ENCODE measurements at regions not wholly inside any gene's neighbourhood (a gene's known extent, or its start where the extent isn't known, plus 50 kb on each side); places are given as distances from the start of the nearest gene placed in this dataset.
"Not testable (repeated sequence)": the region's sequence is repeated elsewhere in the genome, so short reads cannot be mapped to it uniquely, and the experiment has no call there.

DNA sequence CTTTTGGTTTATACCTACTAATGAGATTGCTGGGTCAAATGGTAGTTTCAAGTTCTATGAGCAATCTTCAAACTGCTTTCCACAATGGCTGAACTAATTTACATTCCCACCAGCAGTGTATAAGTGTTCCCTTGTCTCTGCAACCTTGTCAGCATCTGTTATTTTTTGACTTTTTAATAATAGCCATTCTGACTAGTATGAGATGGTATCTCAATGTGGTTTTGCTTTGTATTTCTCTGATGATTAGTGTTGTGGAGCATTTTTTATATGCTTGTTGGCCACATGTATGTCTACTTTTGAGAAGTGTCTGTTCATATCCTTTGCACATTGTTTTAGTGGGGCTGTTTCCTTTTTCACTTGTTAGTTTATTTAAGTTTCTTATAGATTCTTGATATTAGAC lies 449.3 kb upstream of the ATP11B start:
- in situ Hi-C loops (cut with MboI; ENCODE audit: low pct_unique_long_range_greater_than_20kb in 2 of 9, low sequenced_read_pairs in 9 of 9, unreplicated experiment in 9 of 9); H3K27ac ChIP-seq; ATAC-seq (replicated peaks in 6 of 8); H3K4me1 ChIP-seq (replicated peaks in 1 of 2); H3K4me3 ChIP-seq: not testable (repeated sequence)

GRCh38 chr3:182349051-182349450 lies 444.3 kb upstream of the ATP11B start:
- Histone ChIP-seq H3K4me3 (no peak overlapping the region), H3K27ac (no peak overlapping the region), H3K4me1 (replicated peaks in 1 of 2) (peaks cover 4 to 6% of the 10 kb centered on the region in 2 donors)
- ATAC-seq (replicated peaks in 6 of 8), result no peak
- in situ Hi-C loops (cut with MboI; ENCODE audit: low pct_unique_long_range_greater_than_20kb in 2 of 9, low sequenced_read_pairs in 9 of 9, unreplicated experiment in 9 of 9), result no loop called here
- 0 to 95% (median 20%) methylated on average over 1 to 2 of the region's 2 CpGs; no CpG with 5 or more reads in 1 of the 10 experiments for WGBS, 10 experiments

DNA sequence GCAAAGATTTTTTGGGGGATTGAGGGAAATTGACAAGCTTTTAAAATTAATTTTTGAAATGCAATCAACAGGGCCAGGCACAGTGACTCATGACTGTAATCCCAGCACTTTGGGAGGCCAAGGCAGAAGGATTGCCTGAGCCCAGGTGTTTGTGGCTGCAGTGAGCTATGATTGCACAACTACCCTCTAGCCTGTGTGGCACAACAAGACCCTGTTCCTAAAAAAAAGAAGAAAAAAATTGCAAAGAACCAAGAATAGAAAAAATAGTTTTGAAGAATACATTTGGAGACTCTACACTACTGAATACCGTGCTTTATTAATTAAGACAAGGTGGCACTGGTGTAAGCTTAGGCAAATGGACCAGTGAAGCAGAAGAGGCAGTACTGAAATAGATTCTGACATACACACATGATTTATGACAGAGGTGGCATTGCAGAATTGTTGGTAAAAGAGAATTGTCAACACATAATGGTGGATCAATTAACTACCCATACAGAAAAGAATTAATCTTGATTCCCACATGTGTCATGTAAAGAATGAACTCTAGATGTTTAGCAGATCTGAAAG lies 443.3 kb upstream of the ATP11B start:
- WGBS, 10 experiments, result 0 to 100% (median 52%) methylated on average over 1 of the region's 1 CpG; no CpG with 5 or more reads in 2 of the 10 experiments
- peaks cover 4 to 6% of the 10 kb centered on the region in 2 donors for H3K4me1 ChIP-seq (replicated peaks in 1 of 2)
- in situ Hi-C loops (cut with MboI; ENCODE audit: low pct_unique_long_range_greater_than_20kb in 2 of 9, low sequenced_read_pairs in 9 of 9, unreplicated experiment in 9 of 9), result no loop called here
- ATAC-seq (replicated peaks in 6 of 8), result peak in 3 of 8 experiments; percentile 20 to 79 (median 79)
- H3K4me3 ChIP-seq, result no peak overlapping the region
- H3K27ac ChIP-seq, result no peak overlapping the region

DNA sequence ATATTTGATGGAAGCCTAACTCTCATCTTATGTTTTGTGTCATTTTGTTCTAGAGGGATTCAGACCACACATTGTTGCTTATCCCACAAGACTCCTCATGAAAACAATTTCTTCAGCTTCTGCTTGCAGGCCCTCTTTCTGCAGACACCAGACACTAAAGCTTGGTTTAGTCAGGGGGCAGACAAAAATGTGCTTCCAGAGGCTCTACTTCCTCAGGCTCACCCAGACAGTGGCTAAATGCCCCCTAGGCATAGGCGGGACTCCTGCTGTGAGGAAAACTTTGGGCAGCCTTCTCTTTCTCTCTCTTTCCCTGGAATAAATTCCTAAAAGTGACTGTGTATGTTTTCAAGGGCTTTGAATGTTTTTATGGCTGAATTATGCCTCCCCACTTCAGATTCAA lies 435.4 kb upstream of the ATP11B start:
- in situ Hi-C loops (cut with MboI; ENCODE audit: low pct_unique_long_range_greater_than_20kb in 2 of 9, low sequenced_read_pairs in 9 of 9, unreplicated experiment in 9 of 9), result no loop called here
- Histone ChIP-seq H3K27ac (no peak overlapping the region), H3K4me3 (no peak overlapping the region), H3K4me1 (replicated peaks in 1 of 2) (peaks cover 6 to 10% of the 10 kb centered on the region in 2 donors)
- WGBS, 10 experiments, result 0% methylated on average over 1 of the region's 1 CpG; no CpG with 5 or more reads in 8 of the 10 experiments
- ATAC-seq (replicated peaks in 6 of 8), result no peak

- in situ Hi-C loops (cut with MboI; ENCODE audit: low pct_unique_long_range_greater_than_20kb in 2 of 9, low sequenced_read_pairs in 9 of 9, unreplicated experiment in 9 of 9), result no loop called here
- ATAC-seq (replicated peaks in 6 of 8), result peak in 1 of 8 experiments; percentile 26
These were observed 429.0 kb upstream of the ATP11B start for GRCh38 chr3:182364323-182364722.

GRCh38 chr3:182364723-182365650 lies 428.3 kb upstream of the ATP11B start:
- Histone ChIP-seq H3K27ac (peak overlapping the region; percentile 56 to 84), H3K4me1 (replicated peaks in 1 of 2) (peaks cover 16 to 25% of the 10 kb centered on the region in 2 donors), H3K4me3 (no peak overlapping the region)
- peak in 5 of 8 experiments; percentile 93 to 97 (median 95) for ATAC-seq (replicated peaks in 6 of 8)
- in situ Hi-C loops (cut with MboI; ENCODE audit: low pct_unique_long_range_greater_than_20kb in 2 of 9, low sequenced_read_pairs in 9 of 9, unreplicated experiment in 9 of 9), result no loop called here
- WGBS, 10 experiments, result 2 to 60% (median 30%) methylated on average over 1 to 13 of the region's 20 CpGs; no CpG with 5 or more reads in 1 of the 10 experiments

More at GRCh38 chr3:182364323-182364722, 429.0 kb upstream of the ATP11B start:
- Histone ChIP-seq H3K27ac (peak overlapping the region; percentile 56 to 84), H3K4me3 (no peak overlapping the region), H3K4me1 (replicated peaks in 1 of 2) (peaks cover 16 to 25% of the 10 kb centered on the region in 2 donors)
- WGBS, 10 experiments, result 0 to 100% (median 70%) methylated on average over 1 to 5 of the region's 6 CpGs; no CpG with 5 or more reads in 1 of the 10 experiments

GRCh38 chr3:182366746-182367145 lies 426.6 kb upstream of the ATP11B start:
- peaks cover 14 to 24% of the 10 kb centered on the region in 2 donors for H3K4me1 ChIP-seq (replicated peaks in 1 of 2)
- in situ Hi-C loops (cut with MboI; ENCODE audit: low pct_unique_long_range_greater_than_20kb in 2 of 9, low sequenced_read_pairs in 9 of 9, unreplicated experiment in 9 of 9), result no loop called here
- no peak for ATAC-seq (replicated peaks in 6 of 8)
- no peak overlapping the region for H3K4me3 ChIP-seq
- H3K27ac ChIP-seq, result no peak overlapping the region
- 0 to 100% (median 92%) methylated on average over 1 to 2 of the region's 2 CpGs; no CpG with 5 or more reads in 1 of the 10 experiments for WGBS, 10 experiments

DNA sequence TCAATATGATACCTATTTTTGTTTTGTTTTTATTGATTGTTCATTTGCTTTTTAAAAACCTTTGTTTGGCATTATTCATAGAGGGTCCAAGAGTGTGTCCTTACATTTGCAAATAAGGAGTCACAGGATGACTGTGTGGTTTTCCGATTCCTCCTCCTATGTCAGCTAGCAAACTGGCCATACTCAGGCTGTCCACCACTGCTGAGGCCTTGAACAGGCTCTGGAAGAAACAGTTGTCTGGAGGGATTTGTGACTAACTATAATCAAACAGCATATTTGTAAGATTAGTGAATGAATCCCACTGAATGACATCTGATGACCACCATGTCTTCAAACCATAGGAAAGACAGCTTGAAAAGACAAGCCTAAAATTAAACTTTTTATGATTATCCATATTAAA lies 423.4 kb upstream of the ATP11B start:
- Histone ChIP-seq H3K4me3 (no peak overlapping the region), H3K4me1 (replicated peaks in 1 of 2) (peaks cover 3 to 8% of the 10 kb centered on the region in 2 donors), H3K27ac (no peak overlapping the region)
- in situ Hi-C loops (cut with MboI; ENCODE audit: low pct_unique_long_range_greater_than_20kb in 2 of 9, low sequenced_read_pairs in 9 of 9, unreplicated experiment in 9 of 9), result no loop called here
- no peak for ATAC-seq (replicated peaks in 6 of 8)
- WGBS, 10 experiments, result 22 to 100% (median 100%) methylated on average over 1 of the region's 1 CpG; no CpG with 5 or more reads in 3 of the 10 experiments

- in situ Hi-C loops (cut with MboI; ENCODE audit: low pct_unique_long_range_greater_than_20kb in 2 of 9, low sequenced_read_pairs in 9 of 9, unreplicated experiment in 9 of 9), result no loop called here
- no peak for ATAC-seq (replicated peaks in 6 of 8)
These were observed 422.4 kb upstream of the ATP11B start for GRCh38 chr3:182370949-182371348.

DNA sequence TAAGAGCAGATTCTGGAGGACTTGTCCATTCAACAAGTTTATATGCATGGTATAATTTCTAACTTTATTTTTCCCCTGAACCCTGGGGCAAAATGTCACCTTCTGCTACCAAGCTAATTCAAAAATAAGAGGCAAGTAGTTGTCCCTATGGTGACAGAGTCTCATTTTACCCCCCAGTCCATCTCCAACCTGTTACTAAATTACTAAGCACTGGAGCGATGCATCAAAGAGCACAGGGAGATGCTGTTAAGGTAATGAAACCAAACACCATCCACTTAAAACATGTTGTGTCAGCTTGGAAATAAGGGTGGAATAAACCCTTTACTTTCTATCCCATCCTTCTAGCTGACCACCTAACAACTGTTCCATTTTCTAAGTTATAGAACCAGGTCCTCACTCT lies 417.4 kb upstream of the ATP11B start:
- no peak for ATAC-seq (replicated peaks in 6 of 8)
- no peak overlapping the region for H3K27ac ChIP-seq
- no peak overlapping the region for H3K4me3 ChIP-seq
- 0 to 100% (median 100%) methylated on average over 1 of the region's 1 CpG; no CpG with 5 or more reads in 2 of the 10 experiments for WGBS, 10 experiments
- no peaks in the 10 kb centered on the region for H3K4me1 ChIP-seq (replicated peaks in 1 of 2)
- in situ Hi-C loops (cut with MboI; ENCODE audit: low pct_unique_long_range_greater_than_20kb in 2 of 9, low sequenced_read_pairs in 9 of 9, unreplicated experiment in 9 of 9), result no loop called here

More at GRCh38 chr3:182370949-182371348, 422.4 kb upstream of the ATP11B start:
- Histone ChIP-seq H3K4me3 (no peak overlapping the region), H3K27ac (no peak overlapping the region), H3K4me1 (replicated peaks in 1 of 2) (no peaks in the 10 kb centered on the region)
- 0 to 100% (median 92%) methylated on average over 1 of the region's 1 CpG; no CpG with 5 or more reads in 2 of the 10 experiments for WGBS, 10 experiments

GRCh38 chr3:182382112-182382857 lies 411.0 kb upstream of the ATP11B start:
- WGBS, 10 experiments, result 15 to 74% (median 39%) methylated on average over 2 to 4 of the region's 4 CpGs; no CpG with 5 or more reads in 1 of the 10 experiments
- H3K27ac ChIP-seq, result no peak overlapping the region
- H3K4me1 ChIP-seq (replicated peaks in 1 of 2), result peaks cover 18 to 26% of the 10 kb centered on the region in 2 donors
- peak in 1 of 8 experiments; percentile 29 for ATAC-seq (replicated peaks in 6 of 8)
- no peak overlapping the region for H3K4me3 ChIP-seq
- in situ Hi-C loops (cut with MboI; ENCODE audit: low pct_unique_long_range_greater_than_20kb in 2 of 9, low sequenced_read_pairs in 9 of 9, unreplicated experiment in 9 of 9), result no loop called here

- peak in 5 of 8 experiments; percentile 72 to 96 (median 89) for ATAC-seq (replicated peaks in 6 of 8)
- Histone ChIP-seq H3K4me1 (replicated peaks in 1 of 2) (peaks cover 18 to 26% of the 10 kb centered on the region in 2 donors), H3K4me3 (no peak overlapping the region), H3K27ac (no peak overlapping the region)
- WGBS, 10 experiments, result 2 to 60% (median 13%) methylated on average over 2 to 5 of the region's 5 CpGs; no CpG with 5 or more reads in 1 of the 10 experiments
- in situ Hi-C loops (cut with MboI; ENCODE audit: low pct_unique_long_range_greater_than_20kb in 2 of 9, low sequenced_read_pairs in 9 of 9, unreplicated experiment in 9 of 9), result no loop called here
These were observed 409.1 kb upstream of the ATP11B start for GRCh38 chr3:182384221-182384620.

Measured in motor neuron (in vitro differentiated cells).